Inflammatory macrophage treated with lipopolysaccharide for 4 hours (primary cell): ENCODE measurements at regions not wholly inside any gene's neighbourhood (a gene's known extent, or its start where the extent isn't known, plus 50 kb on each side); places are given as distances from the start of the nearest gene placed in this dataset.
A peak's percentile ranks its signal among the peaks of the same experiment; 100 is the strongest.

Source experiments
- DNase-seq: peaks from one replicate; pipeline ENCODE4 v3.0.0-alpha.2; 2020

DNA sequence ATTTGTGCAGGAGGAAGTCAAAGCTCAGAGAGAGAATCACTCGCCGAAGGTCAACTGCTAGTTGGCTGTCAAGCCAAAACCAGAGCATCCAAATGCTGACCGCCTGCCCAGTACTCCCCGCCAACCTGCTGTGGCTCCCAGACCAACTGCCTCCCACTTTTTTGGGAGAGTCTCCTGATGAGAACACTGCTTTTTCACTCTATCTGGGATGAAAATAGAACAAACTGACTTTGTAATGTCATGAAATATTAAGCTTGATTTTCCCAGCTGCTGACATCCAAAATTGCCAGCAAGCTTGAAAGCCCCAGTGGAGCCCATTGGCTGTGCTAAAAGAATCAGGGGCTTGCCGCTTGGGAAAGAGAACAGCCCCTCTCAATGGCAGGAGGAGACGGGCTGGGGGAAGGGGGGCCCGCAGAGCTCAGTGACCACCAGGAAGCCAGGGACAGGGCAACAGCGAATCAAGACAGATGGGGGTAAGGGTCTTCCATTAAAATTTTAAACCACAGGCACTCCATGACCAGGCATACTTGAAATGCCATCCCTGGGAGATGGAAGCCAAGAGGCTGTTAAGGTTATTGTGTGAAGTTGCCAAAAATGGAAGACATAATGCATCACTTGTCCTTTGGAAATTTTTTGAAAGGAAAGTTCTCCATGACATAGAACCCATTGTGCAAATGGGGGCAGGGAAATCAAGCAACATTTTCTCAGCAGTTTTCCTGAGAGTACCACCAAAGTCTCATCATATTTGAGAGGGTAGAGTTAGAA, 125.7 kb upstream of the CDH5 start:
- DNase-seq = no peak

DNA sequence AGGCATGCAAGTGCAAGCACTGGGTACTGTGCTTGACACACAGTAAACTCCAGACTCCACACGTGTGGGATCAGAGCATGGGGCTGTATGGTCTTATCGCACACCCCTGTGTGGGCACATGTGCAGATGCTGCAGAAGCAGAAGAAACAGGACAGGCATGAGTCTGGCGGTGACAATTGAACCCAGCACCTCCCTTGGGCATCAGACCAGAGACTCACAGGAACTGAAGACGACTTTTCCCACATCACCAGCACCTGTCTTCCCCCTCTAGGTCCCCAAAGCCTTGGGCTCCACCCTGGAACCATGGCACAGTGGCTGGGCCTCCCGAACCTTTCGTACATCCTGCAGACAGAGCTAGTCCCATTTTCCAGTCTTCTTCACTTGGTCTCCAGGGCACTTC, 126.4 kb upstream of the CDH5 start:
- no peak for DNase-seq

DNA sequence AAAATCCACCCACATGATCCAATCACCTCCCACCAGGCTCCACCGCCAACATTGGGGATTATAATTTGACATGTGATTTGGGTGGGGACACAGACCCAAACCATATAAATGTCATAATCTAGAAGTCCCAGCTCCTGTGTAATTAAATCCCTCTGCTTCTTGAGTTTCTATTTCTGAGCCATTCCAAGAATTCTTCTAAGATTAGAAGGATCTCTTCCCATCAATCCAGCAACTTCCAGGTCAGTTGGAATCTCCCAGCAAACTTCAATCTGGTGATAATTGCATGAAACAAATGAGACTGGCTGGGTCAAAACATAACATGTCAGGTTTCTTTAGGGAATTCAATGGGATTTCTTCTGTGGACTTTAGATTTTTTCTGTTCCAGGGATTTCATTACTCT, 127.8 kb upstream of the CDH5 start:
- DNase-seq = no peak

DNA sequence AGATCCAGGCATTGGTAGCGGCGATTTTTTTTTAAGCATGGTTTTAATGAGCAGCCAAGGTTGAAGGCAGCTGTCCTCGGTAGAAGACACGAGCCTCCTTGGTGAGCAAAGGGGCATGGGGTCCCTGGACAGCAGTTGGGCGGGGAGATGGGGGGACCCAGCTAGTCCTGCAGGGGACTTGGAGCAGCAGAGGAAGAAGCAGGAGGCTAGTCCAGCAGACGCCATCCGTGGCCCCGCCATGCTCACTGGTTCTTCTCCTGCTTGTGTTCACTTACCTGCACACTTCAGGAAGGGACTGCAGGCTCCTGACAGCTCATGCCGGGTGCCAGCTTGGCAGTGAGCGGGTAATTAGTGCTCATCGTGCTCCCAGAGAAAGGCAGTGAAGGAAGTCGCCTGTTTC, 130.2 kb upstream of the CDH5 start:
- DNase-seq = no peak

DNA sequence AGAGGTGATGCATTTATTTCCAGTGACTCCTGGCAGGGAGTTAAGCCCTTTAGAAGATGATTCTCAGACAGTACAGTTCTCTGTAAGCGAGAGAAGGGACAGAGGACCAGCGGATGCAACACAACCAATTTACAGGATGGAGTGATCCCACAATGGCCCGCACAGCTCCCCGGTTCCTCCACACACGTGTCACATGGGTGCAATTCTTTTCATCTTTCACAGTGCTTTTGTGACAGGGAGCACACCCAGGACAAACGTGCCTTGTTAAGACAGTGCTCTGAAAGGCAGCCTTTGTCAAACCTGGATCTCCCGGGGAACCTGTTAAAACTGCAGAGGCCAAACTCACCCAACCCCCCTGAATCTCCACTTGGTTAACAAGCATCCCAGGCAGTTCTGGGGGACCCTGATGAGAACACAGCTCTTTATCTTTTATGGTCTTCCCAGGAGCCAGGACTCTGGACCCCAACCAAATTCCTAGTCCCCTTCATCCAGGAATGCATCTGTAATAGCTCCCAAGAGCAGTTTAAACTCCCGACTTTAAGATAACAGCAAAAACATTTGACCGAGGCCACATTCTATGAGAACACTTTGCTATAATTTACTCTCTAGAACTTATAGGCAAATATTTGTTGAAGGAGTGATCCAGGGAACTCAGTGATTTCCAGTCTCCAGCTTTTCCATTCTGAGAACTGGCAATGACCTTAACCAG, 134.9 kb upstream of the CDH5 start:
- no peak for DNase-seq

DNA sequence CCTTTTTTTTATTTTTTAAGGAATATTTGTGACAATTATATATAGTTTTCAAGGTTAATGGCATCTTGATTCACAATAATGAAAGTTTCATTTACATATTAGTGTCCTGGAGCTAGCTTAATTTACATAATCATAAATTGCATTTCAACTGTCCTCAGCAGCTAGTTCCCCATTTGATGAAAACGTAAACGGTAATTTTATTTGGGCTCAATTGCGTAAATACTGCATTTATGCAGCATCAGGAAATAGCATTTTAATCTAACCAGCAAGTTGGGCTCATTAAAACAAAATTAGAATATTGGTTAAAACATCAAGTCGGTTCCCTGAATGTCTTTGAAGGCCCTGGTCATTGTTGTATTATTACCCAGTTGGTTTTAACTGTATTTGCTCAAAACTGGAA, 136.8 kb upstream of the CDH5 start:
- DNase-seq = peak; percentile 39

DNA sequence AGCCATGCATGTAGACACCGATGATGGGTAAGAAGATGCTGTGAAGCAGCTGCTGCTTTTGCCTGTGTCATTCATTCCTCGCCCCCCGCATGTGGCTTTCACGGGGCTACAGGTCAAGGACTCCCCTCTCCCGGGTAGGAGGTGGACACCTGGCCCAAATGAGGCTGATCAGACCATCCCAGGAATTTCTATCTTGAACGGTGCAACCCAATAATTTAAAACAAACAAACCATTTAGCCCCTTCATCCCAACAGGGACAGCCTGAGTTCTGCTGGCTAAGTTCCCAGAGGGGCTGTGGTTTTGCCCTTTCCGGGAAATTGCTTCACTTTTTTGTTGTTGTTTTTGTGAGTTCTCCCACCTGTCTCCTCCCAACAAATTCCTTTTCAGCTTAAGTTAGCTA, 137.7 kb upstream of the CDH5 start:
- no peak for DNase-seq

DNA sequence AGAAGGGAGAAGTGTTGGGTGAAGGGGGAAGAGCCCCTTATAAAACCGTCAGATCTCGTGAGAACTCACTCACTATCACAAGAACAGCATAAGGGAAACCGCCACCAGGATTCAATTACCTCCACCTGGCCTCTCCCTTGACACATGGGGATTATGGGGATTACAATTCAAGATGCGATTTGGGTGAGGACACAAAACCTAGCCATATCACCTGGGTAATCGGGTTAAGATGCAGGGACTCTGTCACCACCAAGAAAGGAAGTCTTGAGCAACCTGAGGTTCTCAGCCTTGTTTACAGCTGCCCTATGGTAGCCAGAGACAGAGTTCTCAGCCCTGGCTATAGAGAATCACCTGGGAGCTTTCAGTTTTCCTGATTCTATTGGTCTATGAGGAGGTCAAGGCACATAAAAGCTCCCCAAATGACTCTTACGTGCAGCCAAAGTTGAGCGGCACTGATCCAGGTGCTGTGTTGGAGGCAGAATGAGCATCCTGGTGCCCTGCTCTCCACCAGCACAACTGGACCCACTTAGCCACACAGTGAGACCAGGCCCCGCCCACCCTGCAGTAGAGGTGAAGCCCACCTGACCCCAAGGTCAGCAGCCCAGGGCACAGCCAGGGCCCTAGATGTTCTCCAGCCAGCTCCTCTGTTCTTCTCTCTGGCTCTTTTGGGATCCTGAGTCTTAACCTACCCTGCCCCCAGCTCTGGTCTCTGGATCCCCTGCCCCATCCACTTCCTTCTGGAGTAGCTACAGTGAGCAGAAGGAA, 138.5 kb upstream of the CDH5 start:
- no peak for DNase-seq

DNA sequence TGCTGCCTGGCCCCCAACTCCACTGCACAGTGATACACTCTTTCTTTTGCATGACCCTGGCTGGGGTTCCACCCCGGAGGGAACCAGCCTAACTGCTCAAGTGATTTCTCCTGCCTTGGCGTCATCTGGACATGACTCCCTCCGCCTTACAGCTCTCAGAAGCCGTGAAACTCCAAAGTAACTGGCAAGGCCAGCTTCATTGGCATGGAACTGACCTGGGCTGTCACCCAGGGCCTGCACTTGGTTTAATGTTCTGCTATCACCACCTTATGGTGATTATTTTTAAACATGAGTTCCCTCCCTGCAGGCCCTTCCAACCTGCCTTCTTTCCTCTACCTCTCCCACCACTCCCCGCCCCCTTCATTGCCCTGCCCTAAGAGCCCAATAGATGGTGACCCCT, 139.7 kb upstream of the CDH5 start:
- no peak for DNase-seq

DNA sequence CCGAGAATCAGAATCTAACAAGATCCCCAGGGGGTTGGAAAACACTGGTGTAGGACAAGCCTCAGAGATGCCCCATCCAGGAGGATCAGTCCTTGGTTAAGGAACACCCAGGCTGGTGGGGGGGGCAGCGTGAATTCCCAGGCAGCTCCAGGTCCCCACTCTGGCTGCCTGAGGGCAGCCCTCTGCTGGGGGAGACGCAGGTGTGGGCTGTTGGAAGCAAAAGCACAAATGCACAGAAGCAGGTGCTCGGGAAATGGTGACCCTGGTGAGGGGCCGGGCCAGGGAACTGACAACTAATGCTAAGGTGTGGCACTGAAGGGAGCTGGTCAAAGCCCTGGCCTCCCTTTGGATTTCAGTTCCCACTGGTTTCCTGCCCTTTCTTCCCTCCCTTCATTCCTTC, 140.8 kb upstream of the CDH5 start:
- DNase-seq = no peak

DNA sequence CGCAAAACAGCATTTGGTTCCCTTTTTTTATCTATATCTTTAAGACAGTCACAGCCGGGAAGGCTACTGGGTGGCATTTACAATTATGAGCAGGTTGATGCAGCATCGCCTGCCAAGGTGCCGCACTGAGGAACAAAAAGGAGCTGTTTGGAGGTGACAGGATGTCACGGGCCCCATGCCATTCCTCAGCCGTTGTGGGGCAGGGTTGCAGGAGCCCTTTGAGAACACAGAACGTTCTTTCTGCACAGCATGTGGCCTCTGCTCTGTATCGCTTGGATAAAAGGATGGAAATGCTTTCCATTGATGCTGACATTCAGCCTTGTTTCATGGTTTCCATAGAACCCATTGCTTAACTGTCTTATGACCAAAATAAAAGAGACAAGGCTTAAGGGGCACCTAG, 141.9 kb upstream of the CDH5 start:
- DNase-seq = no peak

DNA sequence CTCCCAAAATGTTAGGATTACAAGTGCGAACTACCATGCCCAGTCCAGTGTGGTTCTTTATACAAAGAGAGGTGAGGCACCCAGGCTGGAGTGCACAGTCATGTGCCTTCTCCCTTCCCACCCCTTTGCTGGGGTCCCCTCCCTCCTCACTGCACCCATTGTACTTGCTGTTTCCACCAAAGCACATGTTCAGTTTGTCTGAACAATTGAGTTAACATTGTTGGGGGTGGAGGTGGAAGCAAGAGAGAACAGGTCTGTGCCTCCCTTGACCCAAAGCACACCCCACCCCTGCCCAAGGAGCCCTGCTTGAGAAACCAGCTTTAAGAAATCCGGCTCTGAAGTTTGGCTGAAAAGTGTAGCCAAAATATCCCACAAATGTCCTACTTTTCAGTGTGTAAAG, 142.3 kb upstream of the CDH5 start:
- DNase-seq = no peak

DNA sequence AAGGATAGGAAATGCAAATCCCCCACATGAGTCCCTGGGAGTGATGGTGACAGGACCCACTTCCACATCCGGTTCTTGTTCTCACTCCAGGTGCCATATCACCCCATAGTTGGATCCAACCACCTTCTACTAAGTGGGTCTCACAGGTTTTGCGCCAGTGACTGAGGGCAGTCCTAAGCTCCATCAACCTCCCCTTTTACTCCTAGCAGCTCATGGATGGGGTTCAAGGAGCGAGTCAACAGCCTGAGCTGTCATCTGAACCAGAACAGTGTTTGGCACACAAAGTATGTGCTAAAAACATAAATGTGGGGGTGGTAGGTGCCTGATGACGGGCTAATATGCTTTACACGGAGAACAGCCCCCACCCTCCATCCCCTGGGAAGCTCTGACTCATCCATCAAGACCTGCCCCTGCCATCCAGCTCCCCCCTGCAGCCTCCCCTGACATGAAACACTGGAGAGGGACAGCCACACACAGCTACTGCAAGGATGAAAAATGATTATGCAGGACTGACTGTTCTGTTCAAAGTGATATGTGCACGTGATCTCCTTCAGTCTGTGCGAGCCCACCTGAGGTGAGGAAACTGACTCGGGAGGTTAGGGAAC, 143.2 kb upstream of the CDH5 start:
- DNase-seq = no peak

DNA sequence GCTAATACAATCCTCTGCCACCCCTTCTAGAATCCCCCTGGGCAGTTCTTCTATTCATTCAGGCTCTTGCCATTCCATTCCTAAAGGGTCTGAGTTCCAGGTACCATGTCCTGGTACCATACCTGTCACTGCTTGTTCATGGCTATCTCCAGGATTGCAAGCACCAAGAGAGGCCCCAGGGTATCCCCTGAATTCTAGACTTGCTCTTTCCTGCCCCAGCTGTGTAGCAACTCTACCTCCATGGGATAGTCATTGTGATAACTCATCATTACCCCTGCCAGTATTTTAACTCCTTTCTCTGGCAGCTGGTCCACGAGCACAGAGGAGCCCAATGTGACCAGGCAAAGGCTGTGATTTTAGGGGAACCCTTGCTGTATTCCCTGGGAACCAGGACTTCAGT, 143.7 kb upstream of the CDH5 start:
- DNase-seq = no peak

DNA sequence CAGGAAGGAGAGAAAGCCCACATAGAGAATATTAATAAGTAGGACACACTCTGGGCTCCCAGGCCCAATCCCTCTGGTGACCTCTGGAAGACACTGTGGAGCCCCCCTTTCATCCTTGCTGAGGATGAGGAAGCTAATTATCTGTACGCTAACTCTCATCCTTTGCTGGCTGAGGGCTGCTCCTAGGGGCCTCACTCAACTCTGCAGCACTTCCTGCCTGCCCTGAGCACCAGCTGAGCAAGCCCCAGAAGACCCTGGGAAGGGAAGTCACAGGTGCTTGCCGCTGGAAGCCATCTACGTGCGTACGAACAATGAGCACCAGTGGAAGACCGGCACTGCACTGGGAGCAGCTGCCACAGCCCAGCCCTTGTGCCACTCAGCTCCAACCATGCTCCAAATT, 145.8 kb upstream of the CDH5 start:
- no peak for DNase-seq

DNA sequence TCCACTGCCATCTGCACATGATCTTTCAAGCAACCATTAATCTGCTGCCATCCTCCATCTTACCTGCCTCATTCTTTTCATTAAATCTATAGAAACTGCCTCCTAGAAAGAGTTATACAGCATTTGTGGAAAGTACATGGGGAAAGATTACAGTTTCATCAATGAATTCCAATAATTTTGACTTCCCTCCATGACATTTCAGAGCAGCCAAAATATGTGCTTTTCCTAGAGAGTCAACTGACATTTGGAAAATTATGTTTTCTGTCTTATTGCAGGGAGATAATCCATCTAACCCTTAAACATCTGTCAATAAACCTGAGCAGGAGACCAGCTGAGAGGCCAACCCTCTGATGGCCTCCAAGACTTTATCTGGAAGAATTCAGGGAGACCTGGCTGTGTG, 147.0 kb upstream of the CDH5 start:
- no peak for DNase-seq

DNA sequence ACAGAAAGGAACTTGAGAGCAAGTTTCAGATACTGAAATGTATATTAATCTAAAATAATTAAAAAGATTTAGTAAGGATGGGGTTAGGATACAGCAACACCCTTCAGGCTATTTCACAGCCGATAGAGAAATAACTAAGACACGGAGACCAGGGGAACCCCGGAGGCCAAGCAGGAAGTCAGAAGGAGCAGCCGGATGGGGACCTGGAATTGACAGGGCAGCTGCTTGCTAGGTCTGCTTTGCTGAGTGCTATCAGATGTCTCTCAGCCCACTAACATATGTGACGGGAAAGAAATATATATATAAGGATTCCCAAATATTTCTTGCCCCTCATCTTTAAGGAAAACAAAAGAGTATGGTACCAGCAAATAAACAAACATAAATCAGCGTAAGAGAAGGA, 154.1 kb upstream of the CDH5 start:
- peak; percentile 4 for DNase-seq

DNA sequence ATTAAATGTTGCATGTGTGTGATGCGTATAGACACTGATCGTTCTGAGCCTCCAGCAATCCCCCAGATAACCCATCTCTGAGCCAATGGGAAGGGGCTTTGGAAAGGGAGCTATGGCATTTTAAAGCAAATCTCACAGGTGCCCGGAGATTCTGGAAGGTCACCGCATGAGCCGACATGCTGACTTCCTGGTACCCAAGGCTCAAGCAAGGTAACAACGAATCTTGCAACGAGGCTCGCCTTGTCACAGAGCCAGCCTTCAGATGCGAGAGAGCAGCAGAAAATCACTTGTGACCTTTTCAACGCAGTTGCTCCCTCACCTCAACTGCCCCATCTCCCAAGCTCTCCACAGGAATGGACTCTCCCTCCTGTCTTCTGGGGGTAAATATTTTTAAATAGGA, 154.8 kb upstream of the CDH5 start:
- no peak for DNase-seq

DNA sequence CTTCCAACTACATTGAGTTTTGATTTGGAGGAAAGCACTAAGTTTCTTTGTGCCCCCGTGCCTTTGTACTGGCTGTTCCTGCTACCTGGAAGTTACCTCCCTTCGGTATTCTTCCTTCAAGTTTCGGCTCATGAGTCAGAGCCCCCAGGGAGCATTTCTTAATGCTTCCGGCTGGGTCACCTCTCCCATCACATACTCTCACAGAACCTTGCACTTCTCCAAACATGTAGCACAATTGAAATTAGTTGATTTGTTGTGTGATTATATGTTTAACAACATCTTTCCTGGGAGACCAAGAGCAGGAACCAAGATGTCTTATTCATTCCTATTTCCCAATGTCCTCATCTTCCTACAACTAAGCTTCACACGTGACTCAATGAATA, 158.6 kb upstream of the CDH5 start:
- peak; percentile 2 for DNase-seq

DNA sequence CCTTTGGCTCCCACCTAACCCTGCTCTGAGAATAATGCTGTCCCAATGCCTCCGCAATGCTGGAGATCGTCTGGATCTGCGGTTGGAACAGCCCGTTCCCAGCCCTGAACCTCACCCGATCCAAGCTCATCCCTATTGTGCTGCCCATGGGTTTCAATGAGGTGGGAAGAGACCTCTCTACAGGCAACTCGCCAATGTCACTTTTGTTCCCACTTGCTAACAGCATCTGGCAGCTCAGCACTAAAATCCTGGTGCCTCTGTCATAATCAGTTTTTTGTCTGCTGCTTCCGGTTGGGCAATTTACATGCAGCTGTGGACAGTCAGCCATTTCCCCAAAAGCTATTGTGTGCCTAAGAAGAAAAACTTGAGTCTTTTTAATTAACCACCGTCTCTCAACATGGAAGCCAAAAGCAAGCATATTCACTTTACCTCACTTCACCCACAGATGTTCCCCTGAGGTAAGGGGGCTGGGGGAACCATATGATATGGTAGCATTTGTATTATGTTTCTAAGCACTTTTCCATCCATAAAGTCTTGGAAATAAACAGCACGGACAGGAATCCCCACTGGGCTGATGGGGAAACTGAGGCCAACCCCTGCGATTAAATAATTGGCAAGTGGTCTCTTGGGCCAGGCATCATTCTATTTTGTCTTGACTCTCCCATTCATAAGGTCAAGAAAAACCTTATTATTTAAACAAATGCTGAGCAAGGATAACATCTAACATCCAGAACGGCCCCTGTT, 159.2 kb upstream of the CDH5 start:
- peak; percentile 83 for DNase-seq

DNA sequence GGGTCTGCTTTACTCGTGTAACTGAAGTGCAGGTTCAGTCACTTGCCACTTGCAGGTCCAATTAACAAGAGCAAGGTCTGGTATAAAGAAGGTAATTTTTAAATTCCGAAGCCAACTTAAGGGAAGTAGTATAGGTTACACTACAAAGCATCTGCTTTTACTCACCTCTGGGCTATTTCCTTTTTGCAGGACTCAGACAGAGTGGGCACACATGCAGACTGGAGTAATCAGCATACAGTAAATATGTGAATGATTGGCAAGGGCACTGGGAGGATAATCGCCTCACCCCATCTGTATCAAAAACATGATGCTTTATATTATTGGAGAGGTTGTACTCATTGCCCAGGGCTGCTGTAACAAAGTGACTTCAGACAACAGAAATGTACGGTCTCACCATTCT, 160.1 kb upstream of the CDH5 start:
- DNase-seq = no peak

DNA sequence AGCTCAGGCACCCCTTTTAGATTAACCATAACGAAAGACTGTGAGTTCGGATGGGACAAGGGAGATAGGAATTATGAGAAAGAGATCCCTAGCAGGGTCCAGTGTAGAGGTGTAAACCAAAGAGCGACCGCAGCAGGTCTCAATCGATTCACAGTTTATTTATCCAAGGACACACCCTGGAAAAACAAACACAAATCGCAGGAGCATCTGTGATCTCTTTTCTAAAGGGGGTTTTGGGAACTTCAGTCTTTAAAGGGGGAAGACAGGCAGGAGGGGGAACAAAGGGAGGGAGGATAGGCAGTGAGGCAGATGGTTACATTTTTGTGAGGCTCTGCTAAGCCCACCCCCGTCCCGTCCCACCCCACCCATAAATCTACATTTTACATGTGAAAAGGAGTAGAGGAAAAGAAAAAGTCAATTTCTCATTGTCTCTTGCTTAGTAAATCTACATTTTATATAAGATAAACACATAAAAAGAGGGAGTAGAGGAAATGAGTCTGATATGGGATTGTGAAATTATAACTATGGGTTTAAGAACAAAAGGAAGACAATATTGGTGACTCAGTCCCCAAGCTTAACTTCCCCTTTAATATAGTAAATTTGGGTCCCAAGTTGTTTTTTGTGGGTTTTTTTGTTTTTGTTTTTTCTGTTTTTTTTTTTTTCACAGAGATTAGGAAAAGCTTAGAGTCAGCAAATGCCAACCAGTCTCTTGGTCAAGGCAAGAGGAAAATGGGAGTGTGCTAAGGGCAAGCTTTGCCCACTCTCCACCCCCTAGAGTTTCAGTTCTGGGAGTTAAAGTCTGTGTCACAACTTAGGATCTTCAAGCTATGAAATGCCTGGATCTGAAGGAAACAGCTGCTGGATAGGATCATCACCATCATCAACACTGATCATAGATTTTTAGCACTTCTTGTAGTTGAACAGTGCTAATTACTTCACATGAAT, 160.9 kb upstream of the CDH5 start:
- DNase-seq = peak; percentile 78
